ENCODE measurements at regions not wholly inside any gene's neighbourhood (a gene's known extent, or its start where the extent isn't known, plus 50 kb on each side); places are given as distances from the start of the nearest gene placed in this dataset.

- H3K4me1 ChIP-seq, result no peaks in the 10 kb centered on the region
- no peak overlapping the region for H3K27ac ChIP-seq
- no peaks in the 10 kb centered on the region for H3K27me3 ChIP-seq
- no peaks in the 10 kb centered on the region for H3K36me3 ChIP-seq
- no peaks in the 10 kb centered on the region for H3K9me3 ChIP-seq
- intact Hi-C loops (cut with DNase I), result no loop called here
- no peak overlapping the region for H3K4me3 ChIP-seq
- DNase-seq (ENCODE audit: low spot score in 2 of 2), result no peak
- TF ChIP-seq, protein P1, sequence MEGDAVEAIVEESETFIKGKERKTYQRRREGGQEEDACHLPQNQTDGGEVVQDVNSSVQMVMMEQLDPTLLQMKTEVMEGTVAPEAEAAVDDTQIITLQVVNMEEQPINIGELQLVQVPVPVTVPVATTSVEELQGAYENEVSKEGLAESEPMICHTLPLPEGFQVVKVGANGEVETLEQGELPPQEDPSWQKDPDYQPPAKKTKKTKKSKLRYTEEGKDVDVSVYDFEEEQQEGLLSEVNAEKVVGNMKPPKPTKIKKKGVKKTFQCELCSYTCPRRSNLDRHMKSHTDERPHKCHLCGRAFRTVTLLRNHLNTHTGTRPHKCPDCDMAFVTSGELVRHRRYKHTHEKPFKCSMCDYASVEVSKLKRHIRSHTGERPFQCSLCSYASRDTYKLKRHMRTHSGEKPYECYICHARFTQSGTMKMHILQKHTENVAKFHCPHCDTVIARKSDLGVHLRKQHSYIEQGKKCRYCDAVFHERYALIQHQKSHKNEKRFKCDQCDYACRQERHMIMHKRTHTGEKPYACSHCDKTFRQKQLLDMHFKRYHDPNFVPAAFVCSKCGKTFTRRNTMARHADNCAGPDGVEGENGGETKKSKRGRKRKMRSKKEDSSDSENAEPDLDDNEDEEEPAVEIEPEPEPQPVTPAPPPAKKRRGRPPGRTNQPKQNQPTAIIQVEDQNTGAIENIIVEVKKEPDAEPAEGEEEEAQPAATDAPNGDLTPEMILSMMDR (IDR thresholded peaks at IDR 0.05), result no peak
Observed at GRCh38 chr21:18960306-18960705, 556.7 kb upstream of the TMPRSS15 start.

DNA sequence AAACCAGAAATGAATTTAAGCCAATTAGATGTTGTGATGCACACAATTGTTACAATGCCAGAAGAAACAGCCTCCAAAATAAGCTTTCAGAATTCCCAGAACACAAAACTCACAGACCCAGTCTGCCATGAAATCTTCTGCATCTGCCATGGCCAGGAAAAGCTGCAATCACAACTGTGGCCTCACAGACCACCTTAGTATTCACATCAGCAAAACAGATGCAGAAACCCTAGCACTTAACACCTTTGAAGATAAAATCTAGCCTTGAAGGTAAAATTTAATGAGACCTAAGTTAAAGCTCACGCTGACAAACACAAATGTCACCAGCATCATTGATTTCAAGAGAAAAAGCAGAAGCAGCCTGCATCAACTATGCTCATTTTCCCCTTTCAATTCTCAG lies 566.8 kb upstream of the TMPRSS15 start:
- Histone ChIP-seq H3K27me3 (no peaks in the 10 kb centered on the region), H3K4me3 (no peak overlapping the region), H3K27ac (no peak overlapping the region), H3K9me3 (no peaks in the 10 kb centered on the region), H3K4me1 (no peaks in the 10 kb centered on the region), H3K36me3 (no peaks in the 10 kb centered on the region)
- intact Hi-C loops (cut with DNase I), result no loop called here
- no peak for DNase-seq (ENCODE audit: low spot score in 2 of 2)
- TF ChIP-seq, protein P1 (IDR thresholded peaks at IDR 0.05), result no peak

- DNase-seq (ENCODE audit: low spot score in 2 of 2), result no peak
- TF ChIP-seq, protein P1 (IDR thresholded peaks at IDR 0.05), result no peak
- no peak overlapping the region for H3K27ac ChIP-seq
- no peak overlapping the region for H3K4me3 ChIP-seq
- H3K36me3 ChIP-seq, result no peaks in the 10 kb centered on the region
- no peaks in the 10 kb centered on the region for H3K27me3 ChIP-seq
- intact Hi-C loops (cut with DNase I), result no loop called here
- H3K9me3 ChIP-seq, result no peaks in the 10 kb centered on the region
- H3K4me1 ChIP-seq, result no peaks in the 10 kb centered on the region
Observed at GRCh38 chr21:18970941-18971340, 567.4 kb upstream of the TMPRSS15 start.

DNA sequence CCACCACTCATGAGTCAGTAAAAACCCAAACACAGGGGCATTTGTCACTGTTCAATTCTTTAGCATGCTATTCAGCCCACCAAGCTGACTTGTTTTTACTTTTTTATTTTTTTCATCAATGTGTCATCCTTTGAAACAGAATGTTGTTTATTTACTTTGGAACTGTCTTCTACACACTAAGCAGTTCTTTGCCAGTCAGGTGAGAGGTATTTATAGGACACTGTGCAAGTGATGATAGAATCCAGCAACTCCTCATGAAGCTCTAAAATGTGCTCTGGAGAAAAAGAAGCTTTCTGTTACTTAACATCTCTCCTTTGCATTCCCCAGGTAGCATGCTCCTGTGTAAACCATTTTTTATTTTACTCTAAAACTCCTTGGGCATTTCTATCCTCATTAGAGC lies 582.0 kb upstream of the TMPRSS15 start:
- Histone ChIP-seq H3K27ac (no peak overlapping the region), H3K36me3 (no peaks in the 10 kb centered on the region), H3K27me3 (no peaks in the 10 kb centered on the region), H3K4me1 (no peaks in the 10 kb centered on the region), H3K4me3 (no peak overlapping the region), H3K9me3 (no peaks in the 10 kb centered on the region)
- intact Hi-C loops (cut with DNase I), result no loop called here
- TF ChIP-seq, protein P1 (IDR thresholded peaks at IDR 0.05), result no peak
- DNase-seq (ENCODE audit: low spot score in 2 of 2), result no peak

DNA sequence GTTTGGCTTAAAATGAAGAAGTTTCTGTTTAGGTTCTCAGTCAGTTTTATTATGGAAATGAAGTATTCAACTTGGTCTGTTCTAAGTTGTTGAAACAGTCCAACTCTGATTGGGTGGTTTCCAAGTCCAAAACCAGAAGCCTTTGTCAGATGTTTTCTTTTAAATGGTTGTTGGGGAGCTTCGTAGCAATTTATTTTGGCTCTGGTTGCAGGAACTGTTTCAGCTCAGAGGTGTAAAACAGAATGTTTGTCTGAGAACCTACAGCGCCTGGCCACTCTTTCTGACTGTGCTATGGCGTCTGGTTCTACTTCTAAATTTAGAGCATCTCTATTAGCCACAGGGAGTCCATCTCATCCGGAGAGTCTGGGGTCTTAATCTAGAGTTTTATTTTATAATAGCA lies 582.6 kb upstream of the TMPRSS15 start:
- no peaks in the 10 kb centered on the region for H3K27me3 ChIP-seq
- no peak for DNase-seq (ENCODE audit: low spot score in 2 of 2)
- intact Hi-C loops (cut with DNase I), result no loop called here
- no peaks in the 10 kb centered on the region for H3K9me3 ChIP-seq
- H3K4me3 ChIP-seq, result no peak overlapping the region
- H3K36me3 ChIP-seq, result no peaks in the 10 kb centered on the region
- no peak overlapping the region for H3K27ac ChIP-seq
- H3K4me1 ChIP-seq, result no peaks in the 10 kb centered on the region
- TF ChIP-seq, protein P1 (IDR thresholded peaks at IDR 0.05), result no peak

- H3K4me3 ChIP-seq, result no peak overlapping the region
- no peak overlapping the region for H3K27ac ChIP-seq
- TF ChIP-seq, protein P1 (IDR thresholded peaks at IDR 0.05), result no peak
- H3K4me1 ChIP-seq, result no peaks in the 10 kb centered on the region
- H3K9me3 ChIP-seq, result no peaks in the 10 kb centered on the region
- no peaks in the 10 kb centered on the region for H3K27me3 ChIP-seq
- no peak for DNase-seq (ENCODE audit: low spot score in 2 of 2)
- intact Hi-C loops (cut with DNase I), result no loop called here
- H3K36me3 ChIP-seq, result no peaks in the 10 kb centered on the region
Observed at GRCh38 chr21:18987520-18988026, 584.0 kb upstream of the TMPRSS15 start.
